ENCODE measurements at regions not wholly inside any gene's neighbourhood (a gene's known extent, or its start where the extent isn't known, plus 50 kb on each side); places are given as distances from the start of the nearest gene placed in this dataset.

GRCh38 chr1:2969011-2969844 is 52.0 kb upstream of the ACTRT2 start:
- CTCF ChIA-PET (ENCODE audit: partially characterized antibody): no interaction called here
- Histone ChIP-seq H3K18ac (ENCODE audit: extremely low read depth, low read length) (no peak overlapping the region), H3K23ac (ENCODE audit: insufficient read length) (no peak overlapping the region), H3K27ac (ENCODE audit: low read depth, low read length) (no peak overlapping the region), H2BK120ac (replicated peaks; ENCODE audit: low read depth, low read length) (no peak overlapping the region), H4K91ac (replicated peaks; ENCODE audit: insufficient read length, low read length) (no peak overlapping the region), H2BK20ac (ENCODE audit: low read length) (no peak overlapping the region), H4K20me1 (replicated peaks in 1 of 2; ENCODE audit: control insufficient read depth in 1 of 2, insufficient read depth in 2 of 2, low read length in 2 of 2) (peaks cover 0 to 5% of the 10 kb centered on the region in 2 experiments), H2BK15ac (ENCODE audit: low read length) (no peak overlapping the region), H3K4ac (replicated peaks; ENCODE audit: insufficient read length, low read depth, low read length) (no peak overlapping the region), H3K23me2 (ENCODE audit: low read depth, low read length) (peaks cover 11% of the 10 kb centered on the region; the same call in 1 of the 2 replicates), H2BK12ac (ENCODE audit: low read depth, low read length) (no peak overlapping the region), H3K79me2 (ENCODE audit: control insufficient read depth in 1 of 2, insufficient read depth in 2 of 2, low read length in 2 of 2) (no peaks in the 10 kb centered on the region), H3K4me2 (ENCODE audit: insufficient read depth in 1 of 2, low read depth in 2 of 2, low read length in 2 of 2) (no peak overlapping the region), H3K36me3 (ENCODE audit: control insufficient read depth in 2 of 4, insufficient read depth in 4 of 4, low read length in 3 of 4) (no peaks in the 10 kb centered on the region), H3K4me3 (ENCODE audit: extremely low read depth in 1 of 4, insufficient read depth in 2 of 4, low read depth in 3 of 4, low read length in 4 of 4) (no peak overlapping the region), H4K5ac (ENCODE audit: insufficient read length, low read depth, low read length) (no peak overlapping the region), H3K9me3 (ENCODE audit: insufficient read depth in 2 of 2, low read depth in 1 of 2, low read length in 1 of 2) (peaks cover 87 to 99% of the 10 kb centered on the region in 2 experiments), H3K79me1 (ENCODE audit: low read depth, low read length) (no peaks in the 10 kb centered on the region), H3K9ac (replicated peaks in 1 of 4; ENCODE audit: extremely low read depth in 1 of 4, low read depth in 3 of 4, low read length in 3 of 4) (no peak overlapping the region), H2AK5ac (ENCODE audit: low read depth, low read length) (no peak overlapping the region), H2BK5ac (ENCODE audit: low read depth, low read length) (no peak overlapping the region), H3K14ac (ENCODE audit: insufficient read length) (no peak overlapping the region), H3K56ac (replicated peaks; ENCODE audit: insufficient read length, low read depth, low read length) (no peak overlapping the region), H3K27me3 (replicated peaks in 1 of 4; ENCODE audit: control insufficient read depth in 3 of 4, extremely low read depth in 1 of 4, insufficient read depth in 3 of 4, low read length in 3 of 4) (no peaks in the 10 kb centered on the region), H2AFZ (ENCODE audit: low read length) (no peak overlapping the region), H3K4me1 (replicated peaks in 1 of 4; ENCODE audit: control insufficient read depth in 3 of 4, insufficient read depth in 4 of 4, low read length in 3 of 4) (no peaks in the 10 kb centered on the region; a peak in 1 of 7 replicates), H4K8ac (ENCODE audit: extremely low read depth, insufficient read depth, low read length) (no peak overlapping the region)
- WGBS, 2 experiments (ENCODE audit: extremely low coverage in 1 of 2, insufficient coverage in 1 of 2, insufficient read length in 1 of 2, insufficient replicate concordance in 2 of 2, low coverage in 1 of 2, low lambda C conversion rate in 2 of 2, missing lambda C conversion rate in 1 of 2): 88% methylated on average over 12 of the region's 16 CpGs; no CpG with 5 or more reads in 1 of the 2 experiments
- TF ChIP-seq ZNF274 (IDR thresholded peaks at IDR 0.05; ENCODE audit: borderline replicate concordance, extremely low read depth, low read length): no peak
- no peak for TF ChIP-seq RAD21 (IDR thresholded peaks at IDR 0.05 in 1 of 2, conservative IDR thresholded peaks at IDR 0.05 in 1 of 2; ENCODE audit: low read depth in 2 of 2, low read length in 2 of 2)
- DNase-seq (ENCODE audit: low read depth in 1 of 2, low spot score in 2 of 2) (no peak), FAIRE-seq (no peak)
- POLR2A ChIA-PET (ENCODE audit: partially characterized antibody): no interaction called here
